ENCODE measurements at regions not wholly inside any gene's neighbourhood (a gene's known extent, or its start where the extent isn't known, plus 50 kb on each side); places are given as distances from the start of the nearest gene placed in this dataset.
"Not testable (repeated sequence)": the region's sequence is repeated elsewhere in the genome, so short reads cannot be mapped to it uniquely, and the experiment has no call there.

GRCh38 chr6:81326881-81327561 lies 425.5 kb downstream of the TENT5A start:
- no peak for DNase-seq

GRCh38 chr6:81309811-81310210 lies 442.7 kb downstream of the TENT5A start:
- DNase-seq = no peak

GRCh38 chr6:81308577-81309279 lies 443.8 kb downstream of the TENT5A start:
- DNase-seq = no peak

GRCh38 chr6:81307651-81308214 lies 444.7 kb downstream of the TENT5A start:
- no peak for DNase-seq

GRCh38 chr6:81304466-81304865 lies 448.0 kb downstream of the TENT5A start:
- DNase-seq = no peak

- DNase-seq = no peak
Observed at GRCh38 chr6:81300961-81301360, 451.5 kb downstream of the TENT5A start.

- no peak for DNase-seq
Observed at GRCh38 chr6:81298751-81299150, 453.7 kb downstream of the TENT5A start.

- no peak for DNase-seq
Observed at GRCh38 chr6:81295310-81295709, 457.2 kb downstream of the TENT5A start.

- no peak for DNase-seq
Observed at GRCh38 chr6:81293896-81294295, 458.6 kb downstream of the TENT5A start.

GRCh38 chr6:81289229-81289628 lies 463.3 kb downstream of the TENT5A start:
- DNase-seq = no peak

- DNase-seq = no peak
Observed at GRCh38 chr6:81265106-81265505, 487.4 kb downstream of the TENT5A start.

GRCh38 chr6:81263531-81264168 lies 488.8 kb downstream of the TENT5A start:
- no peak for DNase-seq

- no peak for DNase-seq
Observed at GRCh38 chr6:81262656-81263055, 489.8 kb downstream of the TENT5A start.

- DNase-seq = not testable (repeated sequence)
Observed at GRCh38 chr6:81256223-81256622, 496.3 kb downstream of the TENT5A start.

- no peak for DNase-seq
Observed at GRCh38 chr6:81253821-81254220, 498.7 kb downstream of the TENT5A start.

GRCh38 chr6:81252231-81252630 lies 500.2 kb downstream of the TENT5A start:
- no peak for DNase-seq

GRCh38 chr6:81246200-81246599 lies 506.3 kb downstream of the TENT5A start:
- no peak for DNase-seq

GRCh38 chr6:81242624-81243023 lies 509.9 kb downstream of the TENT5A start:
- DNase-seq = no peak

- no peak for DNase-seq
Observed at GRCh38 chr6:81241126-81242041, 511.1 kb downstream of the TENT5A start.

- no peak for DNase-seq
Observed at GRCh38 chr6:81238390-81238789, 514.1 kb downstream of the TENT5A start.

- DNase-seq = no peak
Observed at GRCh38 chr6:81237226-81237625, 515.3 kb downstream of the TENT5A start.

- DNase-seq = no peak
Observed at GRCh38 chr6:81235512-81235911, 517.0 kb downstream of the TENT5A start.

- DNase-seq = no peak
Observed at GRCh38 chr6:81233990-81234389, 518.5 kb downstream of the TENT5A start.

Measured in activated CD4-positive, alpha-beta T cell treated with anti-CD3 and anti-CD28 coated beads, Interleukin-10, Interleukin-2, amounts not matched to agents 100 ng/mL and 50 ng/mL, durations not matched to agents 16 hours and 8 hours (primary cell).